ENCODE measurements at regions not wholly inside any gene's neighbourhood (a gene's known extent, or its start where the extent isn't known, plus 50 kb on each side); places are given as distances from the start of the nearest gene placed in this dataset.

DNA sequence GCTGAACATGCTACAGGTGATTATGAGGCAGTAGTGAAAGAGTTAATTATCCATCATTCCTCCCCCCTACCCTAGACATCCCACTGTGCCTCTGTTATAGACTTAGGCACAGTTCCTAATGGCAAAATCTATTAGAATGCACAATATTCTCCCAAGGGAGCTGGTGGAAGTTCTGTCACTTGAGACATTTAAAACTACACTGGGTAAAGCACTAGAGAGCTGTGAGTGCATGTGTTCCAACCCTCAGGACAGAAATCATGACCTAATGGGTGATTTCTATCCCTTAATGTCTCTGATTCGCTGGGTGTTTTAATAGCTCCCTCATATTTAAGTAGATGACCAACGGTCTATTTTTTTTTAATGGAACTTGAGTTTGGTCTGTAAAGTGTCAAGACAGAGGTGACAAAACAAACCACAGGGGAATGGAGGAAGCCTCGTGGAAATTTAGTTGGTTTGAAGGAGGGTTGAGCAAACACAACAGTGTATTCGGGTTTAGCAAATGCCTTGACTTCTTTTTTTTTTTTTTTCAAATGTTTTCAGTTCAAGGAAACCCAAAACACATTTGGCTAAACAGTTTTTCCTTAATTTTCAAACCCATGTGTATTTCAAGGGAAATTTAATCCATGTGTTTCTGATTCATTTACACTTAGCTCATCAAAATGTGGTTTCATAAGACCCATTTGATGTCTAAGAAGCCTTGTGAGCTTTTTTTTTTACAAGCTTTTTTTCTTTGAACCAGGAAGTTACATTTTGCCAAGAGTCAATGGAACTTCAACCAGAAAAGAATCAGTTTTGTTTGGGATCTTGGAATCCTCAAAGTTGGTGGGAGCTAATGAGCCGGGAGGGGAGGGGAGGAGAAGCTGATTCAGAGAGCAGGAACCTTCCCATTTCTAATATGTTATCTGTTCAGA is 665.1 kb upstream of the ZEB2 start:
- DNase-seq = peak; percentile 62

GRCh38 chr2:145169285-145169684 is 649.4 kb upstream of the ZEB2 start:
- no peak for DNase-seq

DNA sequence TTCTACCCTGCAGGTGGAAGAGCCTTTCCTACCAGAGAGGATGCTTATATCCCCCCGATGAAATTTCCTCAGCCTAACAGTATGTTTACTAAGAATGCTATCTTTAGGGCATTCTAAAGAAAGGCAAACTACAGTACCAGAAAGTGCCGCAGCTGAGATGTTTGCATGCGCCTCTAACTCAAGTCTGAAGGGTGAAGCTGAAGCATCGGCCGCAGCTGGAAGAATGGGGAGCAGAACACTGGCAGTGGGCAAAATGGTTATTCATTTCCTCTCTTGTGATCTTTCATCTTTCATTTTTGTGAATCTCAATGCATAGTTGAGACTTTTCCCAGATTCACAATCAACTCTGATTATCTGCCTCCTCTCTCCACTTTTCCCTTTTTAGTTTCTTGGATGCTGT is 648.2 kb upstream of the ZEB2 start:
- DNase-seq = no peak

DNA sequence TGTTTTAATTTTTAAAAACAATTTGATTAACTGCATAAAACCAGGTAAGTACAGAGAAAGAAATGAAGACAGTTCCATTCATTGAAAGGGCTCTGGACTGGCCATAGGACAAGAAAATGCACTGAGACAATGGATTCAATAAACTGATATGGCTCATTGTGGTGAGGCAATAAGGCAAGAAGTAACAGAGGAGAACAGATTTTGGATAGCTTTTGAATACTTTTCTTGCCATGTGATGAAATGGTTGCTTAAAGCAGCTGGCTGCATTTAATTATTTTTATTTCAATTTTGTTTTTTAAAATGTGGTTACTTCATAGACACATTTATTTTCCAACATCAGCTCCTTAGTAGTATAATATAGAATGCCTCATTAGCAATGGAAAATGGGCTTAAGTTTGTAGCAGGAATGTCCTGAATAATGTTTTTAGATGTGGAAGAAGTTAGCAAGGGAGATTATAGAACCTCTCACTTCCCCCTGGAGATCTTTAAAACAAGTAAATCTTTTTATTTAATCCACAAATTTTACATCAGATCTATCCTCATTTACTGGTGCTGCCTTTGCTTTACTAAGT is 646.9 kb upstream of the ZEB2 start:
- DNase-seq = no peak

DNA sequence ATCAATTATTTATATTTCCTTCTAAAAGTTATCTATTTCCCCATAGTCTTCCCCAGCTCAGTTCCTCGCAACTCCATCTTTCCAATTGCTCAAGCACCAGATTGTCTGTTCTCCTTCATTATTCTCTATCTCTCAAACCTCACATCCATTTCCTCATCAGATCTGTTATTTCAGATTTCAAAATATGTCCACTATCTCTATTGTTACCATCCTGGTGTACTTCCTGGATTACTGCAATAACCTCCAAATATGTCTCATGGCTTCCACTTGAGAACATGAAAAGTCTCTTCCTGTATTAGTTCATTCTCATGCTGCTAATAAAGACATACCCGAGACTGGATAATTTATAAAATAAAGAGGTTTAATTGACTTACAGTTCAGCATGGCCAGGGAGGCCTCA is 641.7 kb upstream of the ZEB2 start:
- no peak for DNase-seq

DNA sequence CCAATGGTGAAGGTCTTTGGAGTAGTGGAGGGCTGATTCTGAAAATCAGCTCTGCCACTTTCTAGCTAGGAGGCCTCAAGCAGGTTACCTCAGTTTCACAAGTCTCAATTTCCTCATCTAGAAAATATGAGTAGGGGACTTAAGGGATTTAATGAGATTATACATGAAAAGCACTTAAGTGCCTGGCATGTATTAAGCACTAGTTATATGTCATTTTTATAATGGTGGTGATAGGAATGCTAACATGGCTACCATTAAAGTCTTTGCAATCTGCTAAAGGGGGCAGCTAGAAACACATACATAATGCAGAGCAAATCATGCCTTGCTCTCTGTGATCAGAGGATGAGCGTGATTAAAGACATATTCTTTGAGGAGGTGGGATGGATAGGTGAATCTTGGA is 640.9 kb upstream of the ZEB2 start:
- DNase-seq = no peak

DNA sequence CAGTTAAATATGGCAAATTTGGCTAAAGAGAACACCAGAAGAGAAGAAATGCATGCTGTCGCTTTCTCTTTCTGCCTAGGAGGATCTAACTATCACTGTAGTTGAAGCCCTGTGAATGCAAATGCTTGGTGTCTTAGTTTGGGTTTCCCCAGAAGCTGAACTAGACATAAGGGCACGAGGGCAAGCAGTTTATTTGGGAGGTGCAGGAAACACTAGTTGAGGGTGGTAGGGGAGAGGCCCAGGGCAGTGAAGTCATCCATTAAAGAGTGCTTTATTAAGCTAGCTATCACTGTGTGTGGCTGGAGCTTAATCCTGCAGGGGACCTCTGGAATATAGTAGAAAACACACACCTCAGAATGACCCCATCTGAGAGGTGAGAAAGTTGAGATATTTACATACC is 639.8 kb upstream of the ZEB2 start:
- DNase-seq = no peak

DNA sequence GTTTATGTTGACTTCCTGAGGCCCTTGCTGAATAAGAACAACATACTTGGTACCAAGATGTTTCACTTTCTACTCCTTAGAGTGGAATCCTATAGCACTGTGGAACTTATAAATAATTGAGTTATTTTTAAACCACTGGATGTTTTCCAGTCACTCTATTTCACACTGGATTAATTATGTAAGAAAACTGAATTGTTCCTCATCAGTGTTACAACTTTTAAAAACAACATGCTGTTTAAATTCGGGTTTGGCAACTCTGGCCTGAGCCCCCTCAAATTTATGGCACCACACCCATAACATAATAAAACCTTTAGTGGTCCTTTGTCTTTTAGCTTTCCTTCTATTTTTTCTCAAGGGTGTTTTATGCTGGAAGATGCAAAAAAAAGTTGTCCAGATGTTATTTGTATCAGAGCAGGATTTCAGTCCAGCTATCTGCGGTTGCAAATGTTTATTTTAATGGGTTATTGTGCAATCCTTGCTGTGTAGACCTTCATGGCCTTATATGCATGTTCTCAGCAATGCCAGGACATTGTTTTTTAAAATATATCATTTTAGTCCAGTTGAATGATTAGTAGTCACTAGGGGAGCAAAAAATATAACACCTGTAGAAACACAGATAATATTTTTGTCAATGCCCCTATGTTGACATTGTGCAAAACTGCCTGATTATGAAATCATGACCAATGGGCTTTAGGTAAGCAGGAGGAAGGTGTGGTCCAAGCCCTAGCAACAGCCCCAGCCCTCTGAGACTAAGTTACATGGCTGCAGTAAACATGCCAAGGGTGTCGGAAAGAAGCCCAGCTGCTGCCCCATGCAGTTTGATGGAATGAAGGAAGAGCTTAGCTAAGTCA is 638.0 kb upstream of the ZEB2 start:
- peak; percentile 82 for DNase-seq

GRCh38 chr2:145157036-145157675 is 637.2 kb upstream of the ZEB2 start:
- no peak for DNase-seq

- DNase-seq = no peak
These were observed 636.3 kb upstream of the ZEB2 start for GRCh38 chr2:145156199-145156598.

DNA sequence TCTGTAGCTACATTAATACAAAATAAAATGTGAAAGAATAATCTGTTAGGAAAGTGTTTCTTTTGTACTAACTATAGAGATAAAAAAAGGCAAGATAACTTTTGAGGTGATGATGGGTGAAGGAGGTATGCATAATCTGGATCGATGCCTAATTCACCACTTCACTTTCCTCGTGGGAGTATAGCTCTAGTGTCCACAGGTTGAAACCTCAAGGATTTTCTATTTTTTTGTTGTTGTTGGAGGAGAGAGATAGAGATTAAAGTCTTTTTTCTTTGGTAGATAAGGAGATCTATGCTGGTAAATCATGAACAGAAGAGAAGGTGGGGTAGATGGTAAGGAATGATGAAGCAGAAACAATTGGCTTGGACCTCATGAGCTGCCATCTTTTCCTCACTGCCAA is 635.3 kb upstream of the ZEB2 start:
- DNase-seq = no peak

GRCh38 chr2:145154731-145155130 is 634.8 kb upstream of the ZEB2 start:
- no peak for DNase-seq

DNA sequence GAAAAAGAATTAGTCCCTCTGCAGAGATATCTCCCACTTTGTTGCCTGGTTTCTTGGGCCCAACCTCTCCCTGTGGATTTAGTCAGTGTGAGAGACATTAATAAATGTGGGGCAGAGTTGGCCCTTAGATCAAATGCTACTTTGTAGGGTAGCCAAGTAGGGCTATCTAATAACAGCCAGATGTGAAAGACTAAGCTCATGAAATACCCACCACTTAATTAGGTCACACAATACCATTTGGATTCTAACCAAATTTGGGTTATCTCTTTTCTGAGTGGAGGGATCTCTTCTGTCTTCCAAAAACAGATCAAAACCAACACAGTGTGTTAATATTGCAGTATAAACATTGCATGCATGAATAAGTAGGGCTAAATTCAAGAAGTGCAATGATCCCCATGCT is 626.8 kb upstream of the ZEB2 start:
- no peak for DNase-seq

DNA sequence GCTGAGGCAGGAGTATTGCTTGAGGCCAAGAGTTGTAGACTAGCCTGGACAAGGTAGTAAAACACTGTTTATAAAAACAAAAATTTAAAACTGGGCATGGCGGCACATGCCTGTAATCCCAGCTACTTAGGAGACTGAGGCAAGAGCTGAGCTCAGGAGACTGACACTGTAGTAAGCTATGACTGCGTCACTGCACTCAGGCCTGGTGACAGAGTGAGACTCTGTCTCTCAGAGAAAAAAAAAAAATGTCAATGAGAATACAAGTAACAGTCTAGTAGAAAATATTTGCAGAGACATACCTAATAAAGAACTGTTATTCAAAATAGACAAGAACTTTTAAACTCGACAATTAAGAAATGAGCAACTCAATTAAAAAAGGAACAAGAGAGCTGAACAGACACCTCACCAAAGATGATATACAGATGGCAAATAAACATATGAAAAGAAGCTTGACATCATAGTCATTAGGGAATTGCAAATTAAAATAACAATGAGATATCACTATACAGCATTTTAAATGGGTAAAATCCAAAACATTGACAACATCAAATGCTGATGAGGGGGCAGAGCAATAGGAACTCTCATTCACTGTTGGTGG is 624.3 kb upstream of the ZEB2 start:
- no peak for DNase-seq

DNA sequence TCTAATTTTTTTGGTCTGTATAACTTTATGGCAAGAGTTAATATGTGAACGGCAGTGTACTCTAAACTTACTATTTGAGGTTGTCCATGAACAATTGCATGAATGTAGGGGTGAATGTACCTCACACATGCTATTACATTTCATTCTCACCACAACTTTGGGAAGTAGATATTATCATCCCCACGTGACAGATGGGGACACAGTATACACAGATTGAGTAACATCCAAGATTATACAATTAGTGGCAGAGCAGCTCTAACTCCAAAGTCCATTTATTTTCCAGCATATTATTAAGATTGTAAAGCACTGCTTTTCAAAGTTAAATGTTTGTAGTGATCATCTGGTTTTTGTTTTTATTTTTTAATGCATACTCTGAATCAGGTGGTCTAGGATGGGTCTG is 622.1 kb upstream of the ZEB2 start:
- DNase-seq = no peak

DNA sequence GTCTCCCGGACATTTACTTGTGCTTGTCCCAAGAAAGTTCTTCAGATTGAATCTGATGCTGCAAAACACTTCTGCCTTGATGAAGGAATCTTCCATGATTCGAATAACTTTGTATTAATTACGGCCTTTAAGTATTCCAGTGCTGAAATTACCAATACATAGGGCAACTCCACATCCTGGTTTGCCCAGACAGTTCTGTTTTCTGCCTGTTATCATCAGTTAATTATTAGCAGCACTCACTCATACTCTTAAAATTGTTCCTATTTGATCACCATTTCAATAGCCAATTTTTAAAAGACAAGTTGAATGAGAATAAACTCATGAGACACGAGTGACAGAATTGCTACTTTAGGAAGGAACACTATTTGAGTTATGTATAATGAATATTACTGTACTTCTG is 620.7 kb upstream of the ZEB2 start:
- no peak for DNase-seq

DNA sequence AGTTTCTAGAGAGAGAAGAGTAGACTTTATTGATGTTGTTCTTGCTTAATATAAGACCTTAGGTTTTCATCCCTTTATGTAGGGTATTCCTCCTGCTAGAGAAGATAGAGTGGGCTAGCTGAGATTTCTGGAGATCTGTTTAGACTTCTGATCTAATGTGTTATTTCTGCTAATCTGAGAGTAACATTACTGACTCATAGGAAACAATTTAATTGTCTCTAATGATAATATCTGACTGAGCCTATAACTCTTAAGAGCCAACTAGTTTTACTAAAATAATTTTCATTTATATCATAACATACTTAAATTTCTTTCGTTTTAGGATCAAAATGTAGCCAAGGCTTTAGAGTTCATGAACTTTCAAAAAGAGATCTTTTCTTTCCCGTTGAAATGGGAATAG is 618.7 kb upstream of the ZEB2 start:
- no peak for DNase-seq

DNA sequence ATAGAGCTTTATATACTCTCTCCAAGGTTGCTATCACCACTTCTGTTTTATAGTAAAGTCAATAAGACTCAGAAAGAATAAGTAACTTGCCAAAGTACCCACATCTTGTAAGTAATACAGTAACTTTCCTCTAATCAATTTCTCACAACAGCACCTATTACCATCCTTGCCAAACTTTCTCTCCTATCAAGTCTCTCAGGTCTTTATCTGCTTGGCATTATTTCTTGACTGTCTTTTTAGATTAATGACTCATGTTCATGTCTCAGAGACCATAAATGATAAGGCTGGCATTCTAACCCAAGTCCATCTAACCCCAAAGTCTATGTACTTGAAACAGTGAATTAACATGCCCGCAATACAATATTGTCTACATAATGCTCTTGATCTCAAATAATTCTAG is 618.0 kb upstream of the ZEB2 start:
- DNase-seq = no peak

- no peak for DNase-seq
These were observed 617.3 kb upstream of the ZEB2 start for GRCh38 chr2:145137211-145137610.

- no peak for DNase-seq
These were observed 616.8 kb upstream of the ZEB2 start for GRCh38 chr2:145136702-145137101.

GRCh38 chr2:145126146-145126545 is 606.2 kb upstream of the ZEB2 start:
- no peak for DNase-seq

GRCh38 chr2:145124085-145124484 is 604.2 kb upstream of the ZEB2 start:
- no peak for DNase-seq

GRCh38 chr2:145123606-145124005 is 603.7 kb upstream of the ZEB2 start:
- peak; percentile 23 for DNase-seq

Measured in EL (cell line).